Epithelial cell of esophagus (primary cell): ENCODE measurements at regions not wholly inside any gene's neighbourhood (a gene's known extent, or its start where the extent isn't known, plus 50 kb on each side); places are given as distances from the start of the nearest gene placed in this dataset.

ENCODE experiments used
- DNase-seq: peaks from one replicate; pipeline ENCODE4 v3.0.0; 2010; ENCODE audit warnings: low read depth
- H3K4me3 ChIP-seq: 2 replicates; pipeline ENCODE4 v1.5.1; 2011; ENCODE audit warnings: mild to moderate bottlenecking, low read length, control low read depth
- TF ChIP-seq, protein P1 (sequence below): IDR thresholded peaks from 2 replicates; pipeline ENCODE4 v1.5.1; 2011; ENCODE audit warnings: low read depth, mild to moderate bottlenecking, low read length, control low read depth, inconsistent platforms; ENCODE audit not compliant: insufficient read depth; ENCODE audit errors: missing control alignments

DNA sequence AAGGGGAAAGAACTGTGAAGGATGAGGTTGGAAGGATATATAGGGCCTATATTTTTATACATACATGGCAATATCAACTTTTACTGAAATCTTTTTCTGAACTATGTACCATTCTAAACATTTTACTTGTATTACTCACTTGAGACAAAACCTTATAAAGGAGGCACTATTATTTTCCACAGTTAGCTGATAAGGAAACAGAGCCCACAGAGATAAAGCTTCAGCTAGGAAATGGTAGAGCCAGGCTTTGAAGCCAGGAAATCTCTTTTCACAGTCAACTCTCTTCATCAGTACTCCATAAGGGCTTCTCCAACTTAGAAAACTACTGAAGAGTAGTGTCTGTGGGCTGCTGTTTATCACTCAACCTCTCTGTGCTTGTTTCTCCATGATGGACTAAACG, 613.7 kb downstream of the PRELID2 start:
- no peak for DNase-seq

GRCh38 chr5:145220481-145220880, 614.7 kb downstream of the PRELID2 start:
- no peak overlapping the region for H3K4me3 ChIP-seq
- TF ChIP-seq, protein P1, sequence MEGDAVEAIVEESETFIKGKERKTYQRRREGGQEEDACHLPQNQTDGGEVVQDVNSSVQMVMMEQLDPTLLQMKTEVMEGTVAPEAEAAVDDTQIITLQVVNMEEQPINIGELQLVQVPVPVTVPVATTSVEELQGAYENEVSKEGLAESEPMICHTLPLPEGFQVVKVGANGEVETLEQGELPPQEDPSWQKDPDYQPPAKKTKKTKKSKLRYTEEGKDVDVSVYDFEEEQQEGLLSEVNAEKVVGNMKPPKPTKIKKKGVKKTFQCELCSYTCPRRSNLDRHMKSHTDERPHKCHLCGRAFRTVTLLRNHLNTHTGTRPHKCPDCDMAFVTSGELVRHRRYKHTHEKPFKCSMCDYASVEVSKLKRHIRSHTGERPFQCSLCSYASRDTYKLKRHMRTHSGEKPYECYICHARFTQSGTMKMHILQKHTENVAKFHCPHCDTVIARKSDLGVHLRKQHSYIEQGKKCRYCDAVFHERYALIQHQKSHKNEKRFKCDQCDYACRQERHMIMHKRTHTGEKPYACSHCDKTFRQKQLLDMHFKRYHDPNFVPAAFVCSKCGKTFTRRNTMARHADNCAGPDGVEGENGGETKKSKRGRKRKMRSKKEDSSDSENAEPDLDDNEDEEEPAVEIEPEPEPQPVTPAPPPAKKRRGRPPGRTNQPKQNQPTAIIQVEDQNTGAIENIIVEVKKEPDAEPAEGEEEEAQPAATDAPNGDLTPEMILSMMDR = no peak
- peak; percentile 65 for DNase-seq

More for the DNA sequence above, 613.7 kb downstream of the PRELID2 start:
- H3K4me3 ChIP-seq = no peak overlapping the region
- TF ChIP-seq, protein P1 = no peak

DNA sequence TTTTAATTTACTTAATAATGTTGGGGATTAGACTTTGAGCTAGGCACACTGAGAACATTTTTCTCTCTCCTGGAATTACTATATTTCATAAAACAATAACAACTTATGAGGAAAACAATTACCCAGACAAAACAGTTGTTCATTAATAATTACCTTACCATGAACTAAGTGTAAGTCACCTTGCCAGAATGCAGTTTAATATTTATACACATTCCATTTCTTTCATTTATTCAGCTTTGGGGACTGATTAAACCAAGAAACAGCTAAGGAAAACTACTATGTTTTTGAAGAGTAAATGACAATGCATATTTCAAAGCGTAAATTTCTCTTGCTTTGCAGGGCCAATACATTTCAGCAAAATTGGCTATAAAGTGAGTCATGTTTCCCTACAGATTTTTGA, 616.2 kb downstream of the PRELID2 start:
- no peak overlapping the region for H3K4me3 ChIP-seq
- TF ChIP-seq, protein P1 = no peak
- DNase-seq = no peak

- no peak for DNase-seq
These were observed 617.1 kb downstream of the PRELID2 start for GRCh38 chr5:145218019-145218418.

GRCh38 chr5:145210020-145210419, 625.1 kb downstream of the PRELID2 start:
- no peak overlapping the region for H3K4me3 ChIP-seq
- TF ChIP-seq, protein P1 = no peak
- DNase-seq = peak; percentile 2

More at GRCh38 chr5:145218019-145218418, 617.1 kb downstream of the PRELID2 start:
- TF ChIP-seq, protein P1 = no peak
- H3K4me3 ChIP-seq = no peak overlapping the region

- no peak for DNase-seq
- no peak overlapping the region for H3K4me3 ChIP-seq
- TF ChIP-seq, protein P1 = no peak
These were observed 629.6 kb downstream of the PRELID2 start for GRCh38 chr5:145205546-145205945.

GRCh38 chr5:145204743-145205142, 630.4 kb downstream of the PRELID2 start:
- TF ChIP-seq, protein P1 = no peak
- no peak for DNase-seq
- H3K4me3 ChIP-seq = no peak overlapping the region
